C4-2B (cell line): ENCODE measurements at regions not wholly inside any gene's neighbourhood (a gene's known extent, or its start where the extent isn't known, plus 50 kb on each side); places are given as distances from the start of the nearest gene placed in this dataset.

Experiments used
- CTCF ChIP-seq: fragments of 450-650 bp; conservative IDR thresholded peaks from 2 replicates; pipeline ENCODE4 v1.5.1; 2017; ENCODE audit warnings: mild to moderate bottlenecking
- ZFX ChIP-seq: fragments of 450-650 bp; IDR thresholded peaks from 2 replicates; pipeline ENCODE4 v1.6.1; 2017

- TF ChIP-seq CTCF (no peak), ZFX (no peak)
Observed at GRCh38 chr6:28657769-28658465, 132.2 kb downstream of the GPX5 start.
